NCI-H146 treated with DMSO at 0.1 percent for 48 hours (cell line): ENCODE measurements at regions not wholly inside any gene's neighbourhood (a gene's known extent, or its start where the extent isn't known, plus 50 kb on each side); places are given as distances from the start of the nearest gene placed in this dataset.
"Not testable (repeated sequence)": the region's sequence is repeated elsewhere in the genome, so short reads cannot be mapped to it uniquely, and the experiment has no call there.

Experiments
- DNase-seq: peaks from one replicate; lab custom pipeline; 2025; ENCODE audit not compliant: unreplicated experiment; lab: John Stamatoyannopoulos, UW

DNA sequence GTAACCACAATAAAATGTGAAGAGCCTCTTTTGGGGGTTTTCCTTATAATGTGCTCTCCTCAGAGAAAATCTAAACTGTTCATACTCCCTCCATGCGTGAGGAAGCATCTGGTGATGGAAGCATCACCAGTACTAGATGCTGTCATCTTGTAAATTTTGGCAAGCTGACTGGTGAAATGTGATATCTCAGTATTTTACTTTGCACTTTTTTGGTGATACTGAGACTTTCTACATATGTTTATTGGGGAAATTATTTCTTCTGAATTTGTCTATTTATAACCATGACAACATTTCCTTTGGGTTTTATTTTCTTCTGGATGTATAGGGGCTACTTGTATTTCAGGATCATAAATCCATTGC is 95.9 kb upstream of the DLGAP1 start:
- no peak for DNase-seq

DNA sequence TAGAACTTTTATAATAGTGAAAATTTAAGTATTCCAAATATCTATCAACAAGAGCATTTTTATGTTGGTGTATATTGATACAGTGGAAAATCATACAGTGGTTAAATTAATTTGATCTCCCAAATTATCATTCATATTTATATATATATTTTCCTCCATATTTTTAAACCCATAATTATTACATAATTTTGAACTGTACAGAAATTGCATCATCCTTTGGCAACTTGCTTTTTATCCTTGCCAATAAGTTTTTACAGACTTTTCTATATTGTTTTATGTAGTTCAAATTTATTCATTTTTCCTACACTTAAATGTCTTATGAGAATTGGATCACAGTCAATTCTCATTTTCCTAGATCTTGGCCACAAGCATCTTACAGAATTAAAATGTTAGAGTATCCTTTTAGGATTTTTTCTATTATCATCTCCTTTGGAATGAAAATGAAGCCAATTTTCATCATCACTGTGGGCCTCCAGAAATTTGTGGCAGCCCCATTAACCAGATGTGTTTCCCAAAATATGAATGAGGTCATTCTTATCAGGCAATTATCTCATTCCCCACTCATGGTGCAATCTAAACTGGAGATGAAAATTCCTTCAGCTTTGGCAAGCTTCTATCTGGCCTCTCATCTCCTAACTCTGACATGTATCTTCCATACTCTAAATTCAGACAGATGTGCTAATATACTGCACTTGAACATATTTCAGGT is 94.2 kb upstream of the DLGAP1 start:
- DNase-seq, result no peak

DNA sequence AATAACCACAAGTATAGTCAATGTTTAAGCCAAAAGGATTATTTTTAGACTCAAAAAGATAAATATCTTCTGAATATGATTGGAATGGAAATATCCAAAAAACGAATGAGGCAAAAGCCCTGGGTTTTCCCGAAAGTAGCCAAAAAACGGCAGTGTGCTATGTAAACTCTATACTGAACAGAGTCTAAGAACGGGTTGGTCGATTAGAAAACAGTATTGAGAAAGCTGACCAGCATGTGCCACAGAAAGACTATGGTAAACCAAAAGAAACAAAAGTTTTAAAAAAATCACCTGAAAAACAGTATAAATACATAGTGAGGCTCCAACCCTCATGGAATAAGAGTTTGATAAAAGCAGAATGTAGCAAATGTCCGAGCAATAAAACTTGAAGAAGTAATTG is 92.0 kb upstream of the DLGAP1 start:
- DNase-seq, result no peak

DNA sequence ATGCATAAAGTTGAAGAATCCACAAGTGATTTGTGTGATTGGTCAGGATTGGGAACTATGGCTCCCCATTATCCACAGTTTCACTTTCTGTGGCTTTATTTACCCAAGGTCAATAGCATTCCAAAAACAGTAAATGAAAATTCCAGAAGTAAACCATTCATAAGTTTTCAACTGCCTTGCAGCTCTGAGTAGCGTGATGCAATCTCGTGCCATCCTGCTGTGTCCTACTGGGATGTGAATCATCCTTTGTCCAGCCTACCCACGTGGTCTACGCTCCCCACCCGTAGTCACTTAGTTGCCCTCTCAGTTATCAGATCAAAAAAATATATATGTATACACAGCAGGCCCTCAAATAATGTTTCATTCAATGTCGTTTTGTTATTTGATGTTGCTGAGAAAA is 89.0 kb upstream of the DLGAP1 start:
- no peak for DNase-seq

DNA sequence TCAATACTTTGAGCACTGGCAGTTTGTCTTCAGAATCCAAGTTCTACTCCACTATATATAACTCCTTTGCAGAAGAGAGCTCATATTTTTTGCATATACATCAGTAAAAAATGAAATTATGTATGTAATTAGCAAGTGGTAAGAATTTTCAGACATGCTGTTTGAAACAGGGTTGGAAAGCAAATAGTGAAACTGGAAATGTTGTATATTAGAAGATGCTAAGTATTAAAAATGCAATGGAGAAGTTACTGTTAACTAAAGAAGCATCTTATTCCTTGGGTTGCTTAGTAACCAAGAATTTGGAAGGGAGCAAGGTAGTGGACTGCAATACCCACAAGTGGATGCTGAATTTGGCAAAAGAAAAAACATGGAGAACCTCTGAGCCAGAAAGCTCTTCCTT is 88.6 kb upstream of the DLGAP1 start:
- no peak for DNase-seq

DNA sequence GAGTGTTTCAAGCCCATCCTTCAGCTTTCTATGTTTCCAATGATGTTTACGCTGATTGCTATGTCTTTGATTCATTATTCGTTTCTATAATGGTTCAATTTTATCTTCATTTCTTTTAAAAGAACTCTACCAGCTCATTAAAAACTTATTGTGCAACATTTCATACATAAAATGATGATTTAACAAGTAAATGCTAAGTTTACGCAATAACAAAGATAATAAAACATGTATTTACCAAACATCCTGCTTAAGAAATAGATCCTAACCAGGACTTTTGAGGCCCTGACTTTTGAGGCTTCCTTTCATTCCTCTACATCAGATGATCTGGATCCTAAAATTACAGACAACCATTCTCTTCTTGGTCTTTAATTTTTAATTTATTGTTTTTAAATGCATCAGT is 86.5 kb upstream of the DLGAP1 start:
- DNase-seq, result no peak

DNA sequence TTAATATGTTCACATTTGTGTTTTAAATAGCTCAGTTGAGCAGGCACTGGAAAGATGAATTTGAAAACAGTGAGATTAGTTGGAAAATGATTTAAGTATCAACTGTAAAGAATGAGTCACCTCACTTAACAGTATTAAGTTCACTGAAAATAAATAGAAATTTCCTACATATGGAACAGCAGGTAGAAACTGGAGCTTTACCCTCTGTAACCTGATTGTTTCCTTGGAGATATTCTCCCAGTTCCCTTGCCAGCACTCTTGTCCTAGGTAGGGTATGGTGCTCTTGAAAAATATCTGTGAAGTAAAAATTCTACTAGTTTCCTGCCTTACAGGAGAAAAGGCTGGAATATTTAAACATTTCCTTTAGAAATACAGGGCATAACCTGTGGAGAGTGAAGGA is 81.3 kb upstream of the DLGAP1 start:
- no peak for DNase-seq

DNA sequence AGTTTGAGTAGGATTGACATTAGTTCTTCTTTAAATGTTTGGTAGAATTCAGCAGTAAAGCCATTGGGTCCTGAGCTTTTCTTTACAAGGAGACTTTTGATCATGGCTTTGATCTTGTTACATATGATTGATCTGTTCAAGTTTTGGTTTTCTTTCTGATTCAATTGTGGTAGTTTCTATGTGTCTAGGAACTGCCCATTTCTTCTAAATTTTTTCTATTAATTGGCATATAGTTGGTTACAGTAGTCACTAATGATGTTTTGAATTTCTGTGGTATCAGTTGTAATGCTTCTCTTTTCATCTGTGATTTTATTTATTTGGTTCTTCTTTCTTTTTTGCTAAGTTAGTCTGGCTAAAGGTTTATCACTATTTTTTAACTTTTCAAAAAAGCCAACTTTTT is 73.3 kb upstream of the DLGAP1 start:
- DNase-seq, result no peak

DNA sequence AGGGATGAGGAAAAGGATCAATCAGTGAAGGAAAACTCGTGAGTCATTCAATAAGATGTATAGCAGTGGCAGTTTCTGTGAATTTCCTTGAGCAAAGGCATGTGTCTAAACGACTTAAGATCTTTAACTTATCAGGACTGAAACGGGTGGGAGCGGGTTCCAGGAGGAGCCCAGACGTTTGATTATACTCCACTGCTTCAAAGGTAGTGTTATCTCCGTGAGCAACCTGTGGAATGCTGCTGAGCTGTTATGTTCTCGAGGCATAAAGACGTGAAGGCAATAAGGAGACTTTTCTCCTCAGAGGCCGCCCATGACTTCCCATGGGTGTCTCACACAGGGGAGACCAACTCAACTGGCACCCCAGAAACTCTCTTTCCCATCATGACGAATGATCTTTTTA is 72.7 kb upstream of the DLGAP1 start:
- not testable (repeated sequence) for DNase-seq

DNA sequence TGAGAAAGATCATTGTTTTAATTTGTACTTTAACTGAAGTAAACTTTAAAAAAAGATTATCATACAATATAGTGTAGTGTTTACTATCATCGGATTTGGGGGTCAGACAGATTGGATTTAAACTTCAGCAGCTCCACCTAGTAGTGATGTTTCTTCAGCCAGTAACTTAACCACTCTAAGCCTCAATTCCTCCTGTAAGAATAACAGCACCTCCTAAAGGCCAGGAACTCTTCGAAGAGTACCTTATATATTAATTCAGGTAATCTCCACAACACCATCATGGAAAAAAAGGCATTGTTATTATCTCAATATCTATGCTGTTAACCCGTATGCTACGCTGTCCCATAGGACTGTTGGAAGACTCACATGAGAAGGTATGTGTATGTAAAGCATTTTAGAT is 69.0 kb upstream of the DLGAP1 start:
- no peak for DNase-seq

DNA sequence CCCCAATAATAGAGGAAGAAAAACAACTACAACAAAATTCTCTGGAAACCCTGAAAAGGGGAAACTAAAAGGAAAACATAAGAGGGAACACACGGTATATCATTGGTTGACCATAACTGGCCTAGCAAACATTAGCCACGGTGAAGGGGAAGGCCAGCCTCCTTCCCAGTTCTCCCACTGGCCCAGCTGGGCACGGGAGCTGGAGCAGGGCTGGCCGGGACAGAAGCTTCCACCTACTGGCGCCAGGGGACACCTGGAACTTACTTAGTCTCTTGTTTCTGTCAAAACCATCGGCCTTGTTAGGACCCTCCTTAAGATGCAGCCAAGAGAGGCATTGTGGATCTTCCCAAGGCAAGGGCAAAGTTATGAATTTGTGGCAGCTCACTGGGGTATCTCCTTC is 56.1 kb upstream of the DLGAP1 start:
- DNase-seq, result no peak

DNA sequence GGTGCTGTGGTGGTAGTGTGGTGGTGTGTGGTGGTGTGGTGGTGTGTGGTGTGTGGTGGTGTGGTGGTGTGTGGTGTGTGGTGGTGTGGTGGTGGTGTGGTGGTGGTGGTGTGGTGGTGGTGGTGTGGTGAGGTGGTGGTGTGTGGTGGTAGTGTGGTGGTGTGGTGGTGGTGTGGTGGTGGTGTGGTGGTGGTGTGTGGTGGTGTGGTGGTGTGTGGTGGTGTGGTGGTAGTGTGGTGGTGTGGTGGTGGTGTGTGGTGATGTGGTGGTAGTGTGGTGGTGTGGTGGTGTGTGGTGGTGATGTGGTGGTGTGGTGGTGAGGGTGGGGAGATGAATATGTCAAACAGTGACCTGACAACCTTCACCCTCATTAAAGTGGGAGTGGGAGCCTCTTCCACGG is 55.6 kb upstream of the DLGAP1 start:
- DNase-seq, result no peak

DNA sequence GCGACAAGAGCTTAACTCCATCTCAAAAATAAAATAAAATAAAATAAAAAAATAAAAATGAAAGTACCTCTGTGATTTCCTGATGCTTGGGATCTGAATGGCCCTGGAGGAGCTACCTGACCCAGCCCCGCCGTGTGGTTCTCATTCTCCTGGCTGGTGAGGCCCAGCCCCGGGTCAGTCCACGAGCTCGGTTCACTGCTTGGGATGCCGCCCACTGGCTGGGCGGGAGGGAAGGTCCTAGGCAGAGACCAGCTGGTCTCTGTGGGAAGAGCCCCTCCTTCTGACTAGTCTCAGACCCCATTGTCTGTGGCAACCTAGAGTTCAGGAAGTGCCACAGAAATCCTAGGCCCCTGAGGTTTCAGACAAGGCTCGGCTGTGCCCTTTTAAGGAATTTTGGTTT is 55.1 kb upstream of the DLGAP1 start:
- no peak for DNase-seq
